Thyroid gland (tissue), 4 donors: ENCODE measurements at regions not wholly inside any gene's neighbourhood (a gene's known extent, or its start where the extent isn't known, plus 50 kb on each side); places are given as distances from the start of the nearest gene placed in this dataset.

ENCODE experiments used
- DNase-seq, 2 donors: peaks; one replicate each; pipeline ENCODE4 v3.0.0-alpha.2; 2019
- H3K27ac ChIP-seq, 3 donors: fragments of 200-600 bp; sonication (generic); 1 replicate in 2 of 3; 2 replicates in 1 of 3; pipeline ENCODE4 v1.5.1; 2016 to 2019; ENCODE audit warnings: mild to moderate bottlenecking in 1 of 3, moderate library complexity in 1 of 3
- H3K27me3 ChIP-seq: fragments of 200-600 bp; sonication (generic); one replicate; pipeline ENCODE4 v1.5.1; 2019
- H3K36me3 ChIP-seq, 2 donors: fragments of 200-600 bp; sonication (generic); one replicate each; pipeline ENCODE4 v1.5.1; 2016 to 2019
- H3K4me1 ChIP-seq, 2 donors: fragments of 200-600 bp; sonication (generic); one replicate each; pipeline ENCODE4 v1.5.1; 2017 to 2019
- H3K4me3 ChIP-seq, 3 donors: fragments of 200-600 bp; sonication (generic); replicated peaks in 1 of 3; 1 replicate in 2 of 3; 2 replicates in 1 of 3; pipeline ENCODE4 v1.5.1; 2016; ENCODE audit warnings: mild to moderate bottlenecking in 1 of 3
- H3K9me3 ChIP-seq: fragments of 200-600 bp; sonication (generic); one replicate; pipeline ENCODE4 v1.5.1; 2017
- POLR2A ChIP-seq, 2 donors: fragments of 450-650 bp; IDR thresholded peaks; one replicate each; pipeline ENCODE4 v1.6.1; 2017; ENCODE audit warnings: antibody characterized with exemption in 2 of 2, mild to moderate bottlenecking in 2 of 2, moderate library complexity in 1 of 2
- WGBS, 2 donors: methylation state at CpG; one replicate each; pipeline ENCODE4 v1.1.5; 2017; 5-methylcytosine and 5-hydroxymethylcytosine counted together
- intact Hi-C: fragments of 100-400 bp; cut with DNase I; formaldehyde crosslinking; loops from one replicate; pipeline ENCODE4 v1.15.1; 2023
- TF ChIP-seq, protein P1 (sequence below), 6 experiments: fragments of 200-600 bp in 3 of 6; fragments of 450-650 bp in 3 of 6; sonication (generic) in 3 of 6; IDR thresholded peaks; one replicate each; pipeline ENCODE4 v1.5.1; 2016 to 2019; ENCODE audit warnings: antibody characterized with exemption in 6 of 6, mild to moderate bottlenecking in 2 of 6, inconsistent platforms in 1 of 6, moderate library complexity in 1 of 6

DNA sequence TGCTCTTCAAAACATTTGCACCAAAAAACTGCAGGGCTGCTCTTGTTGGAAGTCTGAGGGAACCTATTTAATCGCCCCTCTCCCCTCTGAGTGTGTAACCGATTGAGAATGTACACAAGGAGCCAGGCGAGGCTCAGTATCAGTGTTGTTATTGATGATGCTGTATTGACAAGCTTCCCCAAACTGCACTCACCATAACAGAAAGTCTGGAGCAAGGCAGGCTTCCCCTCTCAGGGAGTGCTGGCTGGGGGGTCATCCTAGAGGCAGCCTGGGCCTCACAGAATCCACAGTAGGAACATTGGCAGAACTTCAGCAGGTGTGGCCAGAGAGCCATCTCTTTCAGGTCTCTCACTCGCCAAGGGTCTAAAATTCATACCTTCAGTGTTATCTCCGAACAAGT lies 58.1 kb upstream of the TUNAR start:
- Histone ChIP-seq H3K36me3 (no peaks in the 10 kb centered on the region), H3K4me3 (no peak overlapping the region), H3K27ac (no peak overlapping the region), H3K4me1 (no peaks in the 10 kb centered on the region), H3K9me3 (no peaks in the 10 kb centered on the region), H3K27me3 (no peaks in the 10 kb centered on the region)
- no peak for DNase-seq
- WGBS, 2 donors = 59 to 72% methylated on average over 5 of the region's 5 CpGs
- intact Hi-C loops = no loop called here
- TF ChIP-seq, protein P1, sequence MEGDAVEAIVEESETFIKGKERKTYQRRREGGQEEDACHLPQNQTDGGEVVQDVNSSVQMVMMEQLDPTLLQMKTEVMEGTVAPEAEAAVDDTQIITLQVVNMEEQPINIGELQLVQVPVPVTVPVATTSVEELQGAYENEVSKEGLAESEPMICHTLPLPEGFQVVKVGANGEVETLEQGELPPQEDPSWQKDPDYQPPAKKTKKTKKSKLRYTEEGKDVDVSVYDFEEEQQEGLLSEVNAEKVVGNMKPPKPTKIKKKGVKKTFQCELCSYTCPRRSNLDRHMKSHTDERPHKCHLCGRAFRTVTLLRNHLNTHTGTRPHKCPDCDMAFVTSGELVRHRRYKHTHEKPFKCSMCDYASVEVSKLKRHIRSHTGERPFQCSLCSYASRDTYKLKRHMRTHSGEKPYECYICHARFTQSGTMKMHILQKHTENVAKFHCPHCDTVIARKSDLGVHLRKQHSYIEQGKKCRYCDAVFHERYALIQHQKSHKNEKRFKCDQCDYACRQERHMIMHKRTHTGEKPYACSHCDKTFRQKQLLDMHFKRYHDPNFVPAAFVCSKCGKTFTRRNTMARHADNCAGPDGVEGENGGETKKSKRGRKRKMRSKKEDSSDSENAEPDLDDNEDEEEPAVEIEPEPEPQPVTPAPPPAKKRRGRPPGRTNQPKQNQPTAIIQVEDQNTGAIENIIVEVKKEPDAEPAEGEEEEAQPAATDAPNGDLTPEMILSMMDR (IDR thresholded peaks at IDR 0.05) = no peak
- no peak for TF ChIP-seq POLR2A (IDR thresholded peaks at IDR 0.05)

DNA sequence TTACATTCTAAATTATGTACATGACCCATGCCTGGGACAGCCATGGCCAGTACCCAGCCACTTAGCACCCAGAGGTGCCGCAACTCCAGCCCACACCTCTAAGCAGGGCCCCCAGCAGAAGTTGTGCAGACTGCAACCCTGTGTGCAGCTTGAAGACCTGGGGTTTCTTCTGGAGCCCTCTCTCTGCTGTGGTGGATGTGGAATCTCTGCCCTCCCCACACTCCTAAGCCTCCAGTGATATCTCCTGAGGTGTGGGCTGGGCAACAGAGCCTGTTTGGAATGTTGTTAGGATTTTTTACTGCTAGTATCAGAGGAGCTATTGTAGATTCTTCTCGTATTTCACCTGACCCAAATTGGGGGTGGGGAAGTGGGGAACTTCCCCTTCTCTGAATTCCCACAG lies 59.4 kb upstream of the TUNAR start:
- WGBS, 2 donors = 60 to 75% methylated on average over 2 of the region's 2 CpGs
- no peak overlapping the region for H3K4me3 ChIP-seq
- TF ChIP-seq, protein P1 (IDR thresholded peaks at IDR 0.05) = no peak
- TF ChIP-seq POLR2A (IDR thresholded peaks at IDR 0.05) = no peak
- H3K4me1 ChIP-seq = no peaks in the 10 kb centered on the region
- no peaks in the 10 kb centered on the region for H3K27me3 ChIP-seq
- intact Hi-C loops = no loop called here
- DNase-seq = no peak
- H3K36me3 ChIP-seq = no peaks in the 10 kb centered on the region
- no peaks in the 10 kb centered on the region for H3K9me3 ChIP-seq
- no peak overlapping the region for H3K27ac ChIP-seq

DNA sequence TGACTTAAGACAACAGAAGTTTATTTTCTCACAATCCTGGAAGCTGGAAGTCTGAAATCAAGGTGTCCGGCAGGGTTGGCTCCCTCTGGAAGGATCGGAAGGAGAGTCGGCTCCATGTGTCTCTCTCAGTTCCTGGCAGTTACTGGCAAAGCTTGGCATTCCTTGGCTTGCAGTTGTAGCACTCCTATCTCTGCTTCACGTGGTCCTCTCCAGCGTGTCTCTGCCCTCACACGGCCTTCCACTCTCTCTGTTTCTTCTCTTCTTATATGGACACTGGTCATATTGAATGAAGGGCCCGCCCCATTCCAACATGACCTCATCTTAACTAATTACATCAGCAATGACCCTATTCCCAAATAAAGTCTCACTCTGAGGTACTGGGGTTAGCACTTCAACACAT lies 60.1 kb upstream of the TUNAR start:
- no peaks in the 10 kb centered on the region for H3K27me3 ChIP-seq
- H3K9me3 ChIP-seq = no peaks in the 10 kb centered on the region
- intact Hi-C loops = no loop called here
- H3K27ac ChIP-seq = no peak overlapping the region
- 74 to 81% methylated on average over 7 of the region's 7 CpGs for whole genome bisulfite sequencing, 2 donors
- H3K4me1 ChIP-seq = no peaks in the 10 kb centered on the region
- H3K36me3 ChIP-seq = no peaks in the 10 kb centered on the region
- TF ChIP-seq, protein P1 (IDR thresholded peaks at IDR 0.05) = no peak
- no peak for TF ChIP-seq POLR2A (IDR thresholded peaks at IDR 0.05)
- no peak overlapping the region for H3K4me3 ChIP-seq
- no peak for DNase-seq

DNA sequence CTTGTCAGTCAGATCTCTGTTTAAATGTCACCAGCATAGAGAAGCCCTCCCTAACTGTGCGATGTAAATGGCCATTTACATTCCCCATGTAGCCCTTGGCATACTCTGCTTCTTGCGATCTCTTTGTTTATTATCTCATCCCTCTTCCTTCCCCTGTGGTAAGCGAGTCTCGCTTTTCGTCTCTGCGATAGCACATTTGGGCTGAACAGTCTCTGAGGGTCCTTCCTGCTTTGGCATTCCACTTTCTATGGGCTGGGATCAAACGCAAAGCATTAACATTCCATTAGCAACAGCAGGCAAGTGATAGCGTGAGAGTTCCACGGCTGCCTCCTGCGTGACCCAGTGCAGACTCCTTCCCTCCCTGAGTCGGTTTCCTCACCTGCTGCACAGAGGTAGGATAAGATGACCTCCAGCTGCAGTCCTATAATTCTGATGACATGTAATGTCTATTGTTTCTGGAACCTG lies 61.4 kb upstream of the TUNAR start:
- WGBS, 2 donors = 22 to 38% methylated on average over 11 of the region's 11 CpGs
- no peak for DNase-seq
- TF ChIP-seq, protein P1 (IDR thresholded peaks at IDR 0.05) = no peak
- TF ChIP-seq POLR2A (IDR thresholded peaks at IDR 0.05) = no peak
- no peaks in the 10 kb centered on the region for H3K4me1 ChIP-seq
- no peaks in the 10 kb centered on the region for H3K36me3 ChIP-seq
- intact Hi-C loops = no loop called here
- H3K27me3 ChIP-seq = no peaks in the 10 kb centered on the region
- no peak overlapping the region for H3K4me3 ChIP-seq
- H3K27ac ChIP-seq = no peak overlapping the region
- H3K9me3 ChIP-seq = no peaks in the 10 kb centered on the region

DNA sequence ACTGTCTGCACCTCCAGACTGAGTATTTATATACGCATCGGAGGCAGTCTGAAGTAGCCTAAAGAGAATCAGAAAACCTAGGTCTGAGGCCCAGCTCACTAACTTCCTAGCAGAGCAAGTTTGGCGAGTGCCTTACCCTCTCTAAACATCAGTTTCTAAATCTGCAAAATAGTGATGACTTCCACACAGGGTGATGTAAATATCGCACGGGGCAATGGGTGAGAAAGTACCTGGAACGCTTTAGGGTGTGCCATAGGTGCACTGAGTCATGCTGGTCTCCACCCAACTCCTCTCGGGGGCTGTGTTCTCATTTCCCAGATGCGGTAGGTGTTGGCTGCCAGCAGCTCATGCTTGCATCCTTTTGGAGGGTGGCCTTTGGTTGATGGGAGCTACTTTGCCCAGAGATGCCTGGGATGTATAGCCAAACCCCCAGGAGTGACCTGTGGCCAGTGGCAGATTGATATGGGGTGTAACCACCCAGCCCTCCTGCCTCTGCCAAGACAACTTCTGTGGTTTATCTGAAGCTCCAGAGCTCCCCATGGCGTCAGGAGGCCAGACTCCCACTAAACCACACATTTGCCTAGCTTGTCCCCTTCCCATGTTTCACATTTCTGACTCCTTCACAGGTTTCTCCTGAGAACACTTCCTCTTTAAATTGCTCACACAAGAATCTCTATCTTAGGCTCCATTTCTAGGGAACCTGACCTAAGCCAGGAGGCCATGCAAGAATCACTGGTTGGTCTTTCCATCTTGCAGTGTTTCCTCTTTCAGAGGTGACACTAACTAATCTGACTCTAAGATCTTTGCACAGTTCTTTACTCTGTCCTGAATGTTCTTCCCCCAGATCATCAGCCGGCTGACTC lies 62.0 kb upstream of the TUNAR start:
- no peak overlapping the region for H3K27ac ChIP-seq
- H3K9me3 ChIP-seq = no peaks in the 10 kb centered on the region
- H3K27me3 ChIP-seq = no peaks in the 10 kb centered on the region
- H3K4me3 ChIP-seq = no peak overlapping the region
- DNase-seq = no peak
- WGBS, 2 donors = 69 to 79% methylated on average over 10 of the region's 10 CpGs
- intact Hi-C loops = no loop called here
- TF ChIP-seq, protein P1 (IDR thresholded peaks at IDR 0.05) = no peak
- TF ChIP-seq POLR2A (IDR thresholded peaks at IDR 0.05) = no peak
- no peaks in the 10 kb centered on the region for H3K36me3 ChIP-seq
- H3K4me1 ChIP-seq = no peaks in the 10 kb centered on the region
